PC-3 (cell line): ENCODE measurements at regions not wholly inside any gene's neighbourhood (a gene's known extent, or its start where the extent isn't known, plus 50 kb on each side); places are given as distances from the start of the nearest gene placed in this dataset.
A peak's percentile ranks its signal among the peaks of the same experiment; 100 is the strongest.

Experiments
- ATAC-seq: fragments of 200-7000 bp; cut with Tn5 transposase; 2 replicates; pipeline ENCODE4 v1.9.1; 2020; ENCODE audit warnings: mild to moderate bottlenecking, moderate library complexity
- BruUV-seq: library from RNA; stranded (reverse); fragments of 400-500 nt; replicated peaks from 2 replicates; lab custom pipeline; 2021; lab: Mats Ljungman, UMichigan
- CTCF ChIA-PET: fragments of 300-600 bp; sonication (Branson Sonifier 250); formaldehyde crosslinking; loops from one replicate; lab custom pipeline; 2022; ENCODE audit warnings: antibody characterized with exemption; lab: Charles Lee
- POLR2A ChIA-PET: fragments of 300-600 bp; sonication (Branson Sonifier 250); formaldehyde crosslinking; loops from one replicate; lab custom pipeline; 2022; ENCODE audit warnings: antibody characterized with exemption; ENCODE audit not compliant: unreplicated experiment; lab: Charles Lee
- DNase-seq: peaks from one replicate; pipeline ENCODE4 v3.0.0-alpha.2; 2015
- H2AFZ ChIP-seq: fragments of 300-600 bp; sonication (generic); 2 replicates; pipeline ENCODE4 v1.6.0; 2016; ENCODE audit warnings: antibody characterized with exemption, low read length
- H3F3A ChIP-seq: fragments of 300-600 bp; sonication (generic); one replicate; pipeline ENCODE4 v1.6.0; 2017; ENCODE audit warnings: antibody characterized with exemption, low read length, control low read depth, mild to moderate bottlenecking; ENCODE audit not compliant: unreplicated experiment
- H3K27ac ChIP-seq: fragments of 300-600 bp; sonication (generic); 2 replicates; pipeline ENCODE4 v1.5.1; 2016; ENCODE audit warnings: mild to moderate bottlenecking, low read length
- H3K27me3 ChIP-seq: fragments of 300-600 bp; sonication (generic); 2 replicates; pipeline ENCODE4 v1.6.1; 2016; ENCODE audit warnings: low read length, mixed read lengths
- H3K36me3 ChIP-seq: fragments of 300-600 bp; sonication (generic); 2 replicates; pipeline ENCODE4 v1.6.1; 2016; ENCODE audit warnings: low read depth, mixed run types, low read length, mixed read lengths
- H3K4me1 ChIP-seq: fragments of 300-600 bp; sonication (generic); 2 replicates; pipeline ENCODE4 v1.5.1; 2016; ENCODE audit warnings: low read length; ENCODE audit not compliant: insufficient read depth
- H3K4me2 ChIP-seq: fragments of 300-600 bp; sonication (generic); 2 replicates; pipeline ENCODE4 v1.6.0; 2016; ENCODE audit warnings: low read length
- H3K4me3 ChIP-seq: fragments of 300-600 bp; sonication (generic); 2 replicates; pipeline ENCODE4 v1.5.1; 2016; ENCODE audit warnings: mild to moderate bottlenecking, low read length, mixed read lengths
- H3K79me2 ChIP-seq: fragments of 300-600 bp; sonication (generic); 2 replicates; pipeline ENCODE4 v1.6.1; 2017; ENCODE audit warnings: low read length, mixed read lengths
- H3K9ac ChIP-seq: fragments of 300-600 bp; sonication (generic); 2 replicates; pipeline ENCODE4 v1.6.0; 2016; ENCODE audit warnings: mild to moderate bottlenecking, low read length
- H3K9me2 ChIP-seq: fragments of 300-600 bp; sonication (generic); replicated peaks from 2 replicates; pipeline ENCODE4 v1.6.1; 2016; ENCODE audit warnings: mixed run types, low read length, mixed read lengths
- H3K9me3 ChIP-seq: fragments of 300-600 bp; sonication (generic); 2 replicates; pipeline ENCODE4 v1.6.1; 2016; ENCODE audit warnings: low read length, mixed read lengths
- H4K20me1 ChIP-seq: fragments of 300-600 bp; sonication (generic); 2 replicates; pipeline ENCODE4 v1.6.1; 2016; ENCODE audit warnings: low read length, mixed read lengths
- EZH2 ChIP-seq: fragments of 300-600 bp; sonication (generic); IDR thresholded peaks from one replicate; pipeline ENCODE4 v1.6.1; 2017; ENCODE audit warnings: antibody characterized with exemption, mild to moderate bottlenecking, low read length; ENCODE audit not compliant: unreplicated experiment
- EZH2phosphoT487 ChIP-seq: fragments of 300-600 bp; sonication (generic); IDR thresholded peaks from 2 replicates; pipeline ENCODE4 v1.6.1; 2018; ENCODE audit warnings: mild to moderate bottlenecking, antibody characterized with exemption, low read length, borderline replicate concordance
- intact Hi-C: fragments of 100-400 bp; cut with micrococcal nuclease; formaldehyde crosslinking; loops from 2 replicates; pipeline ENCODE4 v1.9.0; 2023
- TF ChIP-seq, protein P1 (sequence below): fragments of 300-600 bp; sonication (generic); conservative IDR thresholded peaks from 2 replicates; pipeline ENCODE4 v1.5.1; 2017; ENCODE audit warnings: antibody characterized with exemption, low read depth, mild to moderate bottlenecking, low read length

DNA sequence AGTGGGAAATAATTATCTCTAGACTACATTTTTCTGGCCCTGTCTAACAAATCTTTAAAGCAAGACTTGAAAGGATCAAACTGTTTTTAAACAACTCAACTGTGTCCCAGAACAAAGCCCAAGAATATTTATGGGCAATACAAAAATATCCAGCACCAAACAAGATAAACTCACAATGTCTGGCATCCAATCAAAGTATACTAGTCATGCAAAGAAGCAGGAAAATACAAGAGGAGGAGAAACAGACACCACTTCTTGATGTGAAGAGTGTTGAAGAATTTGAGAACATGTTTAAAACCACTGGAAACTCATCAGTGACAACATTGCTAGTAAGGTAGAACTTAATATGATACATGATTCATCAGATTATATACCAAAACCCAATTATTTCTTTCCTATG lies 66.1 kb upstream of the CDC42EP3 start:
- no peaks in the 10 kb centered on the region for H3F3A ChIP-seq
- H3K4me2 ChIP-seq = no peak overlapping the region
- DNase-seq = no peak
- POLR2A ChIA-PET = no interaction called here
- H4K20me1 ChIP-seq = no peaks in the 10 kb centered on the region
- H3K36me3 ChIP-seq = no peaks in the 10 kb centered on the region
- H3K79me2 ChIP-seq = no peaks in the 10 kb centered on the region
- no peaks in the 10 kb centered on the region for H3K9me3 ChIP-seq
- no peaks in the 10 kb centered on the region for H3K9me2 ChIP-seq
- intact Hi-C loops = no loop called here
- no peak for ATAC-seq
- H2AFZ ChIP-seq = no peak overlapping the region
- TF ChIP-seq EZH2 (no peak), EZH2phosphoT487 (no peak)
- TF ChIP-seq, protein P1, sequence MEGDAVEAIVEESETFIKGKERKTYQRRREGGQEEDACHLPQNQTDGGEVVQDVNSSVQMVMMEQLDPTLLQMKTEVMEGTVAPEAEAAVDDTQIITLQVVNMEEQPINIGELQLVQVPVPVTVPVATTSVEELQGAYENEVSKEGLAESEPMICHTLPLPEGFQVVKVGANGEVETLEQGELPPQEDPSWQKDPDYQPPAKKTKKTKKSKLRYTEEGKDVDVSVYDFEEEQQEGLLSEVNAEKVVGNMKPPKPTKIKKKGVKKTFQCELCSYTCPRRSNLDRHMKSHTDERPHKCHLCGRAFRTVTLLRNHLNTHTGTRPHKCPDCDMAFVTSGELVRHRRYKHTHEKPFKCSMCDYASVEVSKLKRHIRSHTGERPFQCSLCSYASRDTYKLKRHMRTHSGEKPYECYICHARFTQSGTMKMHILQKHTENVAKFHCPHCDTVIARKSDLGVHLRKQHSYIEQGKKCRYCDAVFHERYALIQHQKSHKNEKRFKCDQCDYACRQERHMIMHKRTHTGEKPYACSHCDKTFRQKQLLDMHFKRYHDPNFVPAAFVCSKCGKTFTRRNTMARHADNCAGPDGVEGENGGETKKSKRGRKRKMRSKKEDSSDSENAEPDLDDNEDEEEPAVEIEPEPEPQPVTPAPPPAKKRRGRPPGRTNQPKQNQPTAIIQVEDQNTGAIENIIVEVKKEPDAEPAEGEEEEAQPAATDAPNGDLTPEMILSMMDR = no peak
- H3K9ac ChIP-seq = no peak overlapping the region
- no peaks in the 10 kb centered on the region for H3K27me3 ChIP-seq
- H3K4me3 ChIP-seq = no peak overlapping the region
- no peak overlapping the region for H3K27ac ChIP-seq
- H3K4me1 ChIP-seq = no peaks in the 10 kb centered on the region; the same call in 1 of the 2 replicates
- no TSS peak for BruUV-seq
- CTCF ChIA-PET = no interaction called here

DNA sequence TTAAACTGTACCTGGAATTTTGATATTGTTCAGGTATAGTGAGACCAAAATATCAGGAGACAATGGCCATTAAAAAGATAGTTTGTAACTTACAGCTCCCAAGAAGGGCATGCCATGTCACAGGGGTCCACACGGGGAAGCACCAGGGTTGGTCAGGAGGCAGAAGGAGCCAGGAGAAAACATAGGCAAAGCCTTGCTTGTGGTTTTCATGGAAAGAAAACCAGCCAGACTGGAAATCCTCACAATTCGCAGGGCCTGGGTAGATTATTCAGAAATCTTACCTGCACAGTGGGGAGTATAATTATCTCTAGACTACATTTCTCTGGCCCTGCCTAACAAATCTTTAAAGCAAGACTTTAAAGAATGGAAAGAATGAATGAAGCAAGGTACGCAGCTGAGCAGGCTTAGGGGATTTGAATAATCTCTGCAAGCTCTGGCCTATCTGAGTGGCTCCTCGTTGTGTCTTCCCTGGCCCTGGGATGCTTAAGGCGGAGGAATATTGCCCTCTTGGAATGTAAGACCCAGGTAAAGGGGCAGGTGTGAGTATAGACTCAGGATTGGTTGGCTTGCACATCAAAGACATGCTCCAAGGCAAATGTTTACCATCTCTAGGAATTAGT lies 66.9 kb upstream of the CDC42EP3 start:
- DNase-seq (peak; percentile 10), ATAC-seq (no peak)
- no peaks in the 10 kb centered on the region for H3K79me2 ChIP-seq
- H3K9ac ChIP-seq = no peak overlapping the region
- TF ChIP-seq, protein P1 = no peak
- TF ChIP-seq EZH2phosphoT487 (no peak), EZH2 (no peak)
- H4K20me1 ChIP-seq = no peaks in the 10 kb centered on the region
- no peaks in the 10 kb centered on the region; the same call in 1 of the 2 replicates for H3K4me1 ChIP-seq
- H3K4me3 ChIP-seq = no peak overlapping the region
- POLR2A ChIA-PET = no interaction called here
- CTCF ChIA-PET = no interaction called here
- H2AFZ ChIP-seq = no peak overlapping the region
- intact Hi-C loops = no loop called here
- BruUV-seq = no TSS peak
- H3K9me3 ChIP-seq = no peaks in the 10 kb centered on the region
- H3K36me3 ChIP-seq = no peaks in the 10 kb centered on the region
- H3K4me2 ChIP-seq = no peak overlapping the region
- no peaks in the 10 kb centered on the region for H3K9me2 ChIP-seq
- H3K27ac ChIP-seq = no peak overlapping the region
- no peaks in the 10 kb centered on the region for H3F3A ChIP-seq
- no peaks in the 10 kb centered on the region for H3K27me3 ChIP-seq

DNA sequence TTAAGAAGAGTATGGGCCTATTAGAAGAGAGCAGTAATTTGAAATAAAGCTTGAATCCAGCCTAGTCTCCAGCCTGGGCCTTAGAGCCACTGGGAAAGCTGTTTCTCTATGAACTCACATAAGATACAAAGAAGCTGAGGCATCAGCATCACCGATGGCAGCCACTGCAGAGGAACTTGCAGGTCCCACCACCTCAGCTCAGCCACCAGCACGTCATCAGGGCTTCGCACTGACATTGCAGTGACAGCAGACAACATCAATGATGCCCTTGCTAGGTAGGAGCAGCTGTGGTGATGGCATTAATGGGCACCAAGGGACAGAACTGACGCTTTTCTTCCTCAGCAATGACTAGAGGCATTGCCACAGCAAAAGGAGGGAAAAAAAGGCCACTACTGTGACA lies 67.7 kb upstream of the CDC42EP3 start:
- H3K27ac ChIP-seq = no peak overlapping the region
- H3K79me2 ChIP-seq = no peaks in the 10 kb centered on the region
- H3K4me2 ChIP-seq = no peak overlapping the region
- H3K4me1 ChIP-seq = no peaks in the 10 kb centered on the region; the same call in 1 of the 2 replicates
- H3K4me3 ChIP-seq = no peak overlapping the region
- H3K36me3 ChIP-seq = no peaks in the 10 kb centered on the region
- DNase-seq = no peak
- no peak overlapping the region for H2AFZ ChIP-seq
- no TSS peak for BruUV-seq
- intact Hi-C loops = no loop called here
- no peaks in the 10 kb centered on the region for H4K20me1 ChIP-seq
- H3F3A ChIP-seq = no peaks in the 10 kb centered on the region
- no peaks in the 10 kb centered on the region for H3K9me2 ChIP-seq
- no peaks in the 10 kb centered on the region for H3K9me3 ChIP-seq
- H3K9ac ChIP-seq = no peak overlapping the region
- ChIA-PET CTCF (no interaction called here), POLR2A (no interaction called here)
- TF ChIP-seq, protein P1 = no peak
- TF ChIP-seq EZH2phosphoT487 (no peak), EZH2 (no peak)
- no peaks in the 10 kb centered on the region for H3K27me3 ChIP-seq
- no peak for ATAC-seq
